NT2/D1 (cell line): ENCODE measurements at regions not wholly inside any gene's neighbourhood (a gene's known extent, or its start where the extent isn't known, plus 50 kb on each side); places are given as distances from the start of the nearest gene placed in this dataset.

Experiments
- SUZ12 ChIP-seq: IDR thresholded peaks from 2 replicates; pipeline ENCODE4 v1.6.1; 2011; ENCODE audit not compliant: insufficient read length, insufficient read depth; ENCODE audit errors: extremely low read depth
- YY1 ChIP-seq: IDR thresholded peaks from 2 replicates; pipeline ENCODE4 v1.6.1; 2011; ENCODE audit not compliant: insufficient read length, insufficient read depth

DNA sequence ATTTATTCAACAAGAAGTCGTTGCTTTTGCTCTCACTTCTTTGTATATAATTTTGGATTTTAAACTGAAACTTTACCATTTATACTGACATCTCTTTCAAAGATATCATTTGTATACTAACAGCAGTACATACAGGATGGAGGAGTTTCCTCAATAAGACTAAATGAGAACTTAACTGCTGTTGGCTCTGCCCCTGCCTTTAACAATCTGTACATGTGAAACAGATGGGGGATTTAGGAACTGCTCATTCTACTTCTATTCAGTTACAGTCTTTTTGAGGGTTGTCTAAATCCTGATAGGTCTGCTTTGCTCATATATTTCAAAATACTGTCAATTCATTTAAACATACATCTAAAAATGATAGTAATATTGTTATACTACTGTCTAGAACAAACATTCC is 663.2 kb downstream of the ADGRL2 start:
- no peak for TF ChIP-seq SUZ12
- TF ChIP-seq YY1: no peak
